RKO (cell line): ENCODE measurements at regions not wholly inside any gene's neighbourhood (a gene's known extent, or its start where the extent isn't known, plus 50 kb on each side); places are given as distances from the start of the nearest gene placed in this dataset.
"Not testable (repeated sequence)": the region's sequence is repeated elsewhere in the genome, so short reads cannot be mapped to it uniquely, and the experiment has no call there.

Experiments
- DNase-seq: peaks from one replicate; pipeline ENCODE4 v3.0.0-alpha.2; 2016; ENCODE audit warnings: low spot score

- DNase-seq = no peak
Measured at GRCh38 chr1:38213646-38214434, 167.2 kb upstream of the POU3F1 start.

GRCh38 chr1:38210895-38211177 lies 164.2 kb upstream of the POU3F1 start:
- DNase-seq = no peak

- no peak for DNase-seq
Measured at GRCh38 chr1:38210021-38210894, 163.7 kb upstream of the POU3F1 start.

- no peak for DNase-seq
Measured at GRCh38 chr1:38208716-38209632, 162.4 kb upstream of the POU3F1 start.

GRCh38 chr1:38207906-38208305 lies 161.3 kb upstream of the POU3F1 start:
- DNase-seq = no peak

- DNase-seq = no peak
Measured at GRCh38 chr1:38207275-38207674, 160.7 kb upstream of the POU3F1 start.

- DNase-seq = no peak
Measured at GRCh38 chr1:38204698-38205097, 158.1 kb upstream of the POU3F1 start.

GRCh38 chr1:38203441-38203840 lies 156.8 kb upstream of the POU3F1 start:
- no peak for DNase-seq

- no peak for DNase-seq
Measured at GRCh38 chr1:38201431-38201830, 154.8 kb upstream of the POU3F1 start.

- DNase-seq = no peak
Measured at GRCh38 chr1:38198621-38199020, 152.0 kb upstream of the POU3F1 start.

GRCh38 chr1:38198099-38198498 lies 151.5 kb upstream of the POU3F1 start:
- no peak for DNase-seq

- DNase-seq = no peak
Measured at GRCh38 chr1:38197312-38198061, 150.9 kb upstream of the POU3F1 start.

GRCh38 chr1:38194472-38194871 lies 147.9 kb upstream of the POU3F1 start:
- no peak for DNase-seq

GRCh38 chr1:38193040-38193439 lies 146.4 kb upstream of the POU3F1 start:
- no peak for DNase-seq

- DNase-seq = no peak
Measured at GRCh38 chr1:38191461-38191860, 144.9 kb upstream of the POU3F1 start.

GRCh38 chr1:38190983-38191382 lies 144.4 kb upstream of the POU3F1 start:
- DNase-seq = no peak

- DNase-seq = no peak
Measured at GRCh38 chr1:38187552-38187951, 141.0 kb upstream of the POU3F1 start.

GRCh38 chr1:38186566-38186965 lies 140.0 kb upstream of the POU3F1 start:
- DNase-seq = no peak

GRCh38 chr1:38185913-38186312 lies 139.3 kb upstream of the POU3F1 start:
- no peak for DNase-seq

GRCh38 chr1:38183747-38184146 lies 137.2 kb upstream of the POU3F1 start:
- no peak for DNase-seq

- DNase-seq = no peak
Measured at GRCh38 chr1:38183096-38183495, 136.5 kb upstream of the POU3F1 start.

- DNase-seq = not testable (repeated sequence)
Measured at GRCh38 chr1:38180388-38180787, 133.8 kb upstream of the POU3F1 start.
